Stimulated activated naive CD8-positive, alpha-beta T cell treated with anti-CD3 and anti-CD28 coated beads, Interleukin-15, amount 100 ng/mL, for 72 hours (primary cell): ENCODE measurements at regions not wholly inside any gene's neighbourhood (a gene's known extent, or its start where the extent isn't known, plus 50 kb on each side); places are given as distances from the start of the nearest gene placed in this dataset.

Experiments
- ATAC-seq: fragments of 150-1000 bp; cut with Tn5 transposase; 2 replicates; pipeline ENCODE4 v1.10.0; 2021; ENCODE audit warnings: mild to moderate bottlenecking, moderate library complexity
- DNase-seq, 2 donors: peaks; one replicate each; pipeline ENCODE4 v3.0.0; 2021 to 2022
- H3K27ac Mint-ChIP-seq, 2 donors: one replicate each; pipeline ENCODE4 v1.8.0; 2022; ENCODE audit warnings: mild to moderate bottlenecking in 2 of 2, mixed read lengths in 2 of 2, moderate library complexity in 2 of 2
- H3K27me3 Mint-ChIP-seq: one replicate; pipeline ENCODE4 v1.8.0; 2022; ENCODE audit warnings: mixed read lengths
- H3K4me1 Mint-ChIP-seq: one replicate; pipeline ENCODE4 v1.8.0; 2022; ENCODE audit warnings: mild to moderate bottlenecking, mixed read lengths
- H3K4me3 Mint-ChIP-seq, 2 donors: one replicate each; pipeline ENCODE4 v1.8.0; 2022; ENCODE audit warnings: mild to moderate bottlenecking in 2 of 2, mixed read lengths in 2 of 2, moderate library complexity in 1 of 2
- H3K9me3 Mint-ChIP-seq, 2 donors: one replicate each; pipeline ENCODE4 v1.8.0; 2022; ENCODE audit warnings: mixed read lengths in 2 of 2

DNA sequence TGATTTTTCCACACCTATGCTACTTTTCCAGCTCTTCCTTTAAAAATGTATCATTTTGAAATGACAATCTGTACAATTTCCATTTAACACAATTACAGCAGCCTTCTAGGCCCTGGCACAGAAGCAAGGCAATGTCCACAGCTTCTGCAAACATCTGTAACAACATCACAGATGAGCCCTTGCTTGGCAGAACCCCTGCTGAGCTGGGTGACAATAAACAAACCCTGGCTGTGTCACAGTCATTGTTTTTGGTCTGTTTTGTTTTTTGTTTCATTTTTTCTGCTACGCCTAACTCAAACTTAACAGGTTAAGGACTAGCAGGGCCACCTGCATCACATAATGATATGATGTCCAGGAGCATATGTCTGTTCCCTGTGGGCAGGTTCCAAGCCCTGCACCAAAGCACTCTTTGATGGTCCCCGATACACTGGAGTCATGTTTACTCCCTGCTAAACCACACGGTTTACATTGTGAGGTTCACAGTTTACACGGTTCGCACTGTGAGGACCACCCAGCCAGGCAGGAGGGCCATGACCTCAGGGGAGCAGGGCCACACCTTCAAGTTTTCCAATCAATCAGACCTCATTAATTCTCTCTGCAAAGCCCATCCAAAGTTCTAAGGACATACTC lies 186.8 kb upstream of the CHRNA7 start:
- Mint-ChIP-seq H3K4me3 (no peak overlapping the region), H3K4me1 (no peaks in the 10 kb centered on the region), H3K27ac (no peak overlapping the region), H3K9me3 (no peaks in the 10 kb centered on the region), H3K27me3 (peaks cover 17% of the 10 kb centered on the region)
- no peak for ATAC-seq
- no peak for DNase-seq

DNA sequence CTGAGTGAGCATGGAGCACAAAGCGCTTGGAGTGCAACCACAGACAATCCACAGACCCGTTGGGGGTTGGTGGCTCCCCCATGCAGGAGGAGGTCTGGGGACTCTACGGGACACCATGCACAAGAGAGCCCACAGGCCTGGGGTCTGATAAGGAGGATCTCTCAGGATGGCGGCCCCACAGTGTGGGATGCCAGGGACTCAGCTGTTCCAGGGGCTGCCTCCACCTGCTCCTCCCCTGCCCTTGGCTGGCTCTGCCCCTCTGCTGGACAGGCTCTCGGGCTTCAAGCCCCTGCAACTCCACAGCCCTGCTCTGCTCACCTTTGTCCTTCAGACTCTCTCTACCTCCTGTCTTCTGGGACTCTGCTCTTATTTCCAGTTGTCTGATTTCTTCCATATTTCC lies 184.5 kb upstream of the CHRNA7 start:
- ATAC-seq = no peak
- Mint-ChIP-seq H3K4me1 (no peaks in the 10 kb centered on the region), H3K27ac (peak overlapping the region in 1 of 2 donors; percentile 39), H3K9me3 (peaks cover 1 to 5% of the 10 kb centered on the region in 2 donors), H3K4me3 (no peak overlapping the region), H3K27me3 (peaks cover 21% of the 10 kb centered on the region)
- no peak for DNase-seq

DNA sequence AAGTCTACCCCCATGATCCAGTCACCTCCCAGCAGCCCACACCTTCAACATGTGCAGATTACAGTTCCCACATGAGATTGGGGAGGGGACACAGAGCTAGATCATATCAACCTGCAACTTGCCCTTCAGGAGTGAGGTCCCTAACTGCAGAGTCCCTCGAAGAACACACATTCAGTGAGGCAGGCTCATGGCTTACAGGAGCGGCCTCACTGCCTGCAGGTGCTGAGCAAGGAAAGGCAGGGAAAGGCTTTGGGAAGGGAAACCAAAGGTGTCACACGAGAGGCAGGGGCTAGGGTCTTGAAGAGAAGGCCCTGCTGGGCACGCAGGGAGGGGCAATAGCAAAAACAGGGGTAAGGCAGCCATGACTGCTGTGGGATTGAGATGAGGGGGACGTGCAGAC lies 182.4 kb upstream of the CHRNA7 start:
- Mint-ChIP-seq H3K27ac (no peak overlapping the region), H3K9me3 (peaks cover 7 to 12% of the 10 kb centered on the region in 2 donors), H3K4me1 (no peaks in the 10 kb centered on the region), H3K27me3 (peaks cover 23% of the 10 kb centered on the region), H3K4me3 (no peak overlapping the region)
- no peak for DNase-seq
- no peak for ATAC-seq

DNA sequence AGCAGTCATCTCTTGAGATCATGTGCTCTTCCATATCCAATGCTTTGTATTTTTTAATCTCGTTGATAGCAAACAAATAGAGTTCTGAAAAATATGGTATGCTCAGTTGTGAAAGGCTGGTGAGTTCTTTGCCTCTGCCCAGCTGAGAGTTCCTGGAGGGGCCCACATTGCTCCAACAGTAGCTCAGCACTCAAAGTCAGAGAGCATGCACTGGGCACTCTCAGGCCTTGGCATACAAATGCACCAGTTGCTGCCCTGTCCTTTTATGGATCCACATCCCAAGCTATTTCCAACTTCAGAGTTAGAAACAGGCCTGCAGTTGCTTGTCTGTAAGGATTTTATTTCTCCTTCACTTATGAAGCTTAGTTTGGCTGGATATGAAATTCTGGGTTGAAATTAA lies 181.7 kb upstream of the CHRNA7 start:
- DNase-seq (no peak), ATAC-seq (no peak)
- H3K27me3 Mint-ChIP-seq = peaks cover 29% of the 10 kb centered on the region
- peak overlapping the region in 1 of 2 donors; percentile 29 for H3K27ac Mint-ChIP-seq
- peaks cover 5% of the 10 kb centered on the region for H3K4me1 Mint-ChIP-seq
- H3K4me3 Mint-ChIP-seq = no peak overlapping the region
- H3K9me3 Mint-ChIP-seq = peaks cover 7 to 12% of the 10 kb centered on the region in 2 donors

DNA sequence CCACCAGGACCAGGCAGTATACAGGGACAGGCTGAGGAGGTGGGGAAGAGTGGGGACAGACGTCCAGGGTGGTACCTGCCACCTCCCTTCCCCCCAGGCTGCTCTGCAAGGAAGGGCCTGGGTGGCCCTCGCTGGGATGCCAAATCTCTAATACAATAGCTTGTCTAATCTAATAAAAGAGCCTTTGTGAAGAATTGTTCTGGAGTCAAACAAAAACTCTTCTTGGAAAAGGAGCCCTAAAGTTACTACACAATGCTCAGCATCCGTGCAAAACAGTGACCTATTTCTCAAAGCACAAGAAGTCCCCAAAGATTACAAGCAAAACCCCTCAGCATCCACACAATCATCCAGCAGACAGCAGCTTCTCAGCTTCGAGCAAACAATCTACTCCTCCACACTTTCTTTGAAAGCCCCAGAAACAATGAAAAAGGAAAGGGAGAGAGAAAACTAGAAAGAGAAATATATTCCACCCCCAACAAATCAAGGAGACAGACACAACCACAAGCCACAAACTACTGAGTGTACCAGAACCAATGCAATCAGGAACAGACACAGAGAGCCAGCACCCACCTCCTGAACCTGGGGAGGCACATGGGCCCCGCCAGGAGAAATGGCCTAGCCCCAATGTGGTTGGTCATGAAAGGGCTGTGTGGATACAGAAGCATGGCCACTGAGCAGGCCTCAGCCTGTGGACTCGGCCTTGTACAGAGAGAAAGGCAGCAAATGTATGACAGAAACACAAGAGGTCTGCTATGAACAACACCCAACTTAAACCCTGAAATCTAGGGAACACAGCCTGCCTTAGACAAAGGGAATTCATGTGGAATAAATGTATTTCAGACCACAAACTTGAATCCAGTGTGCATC lies 177.1 kb upstream of the CHRNA7 start:
- Mint-ChIP-seq H3K4me3 (no peak overlapping the region), H3K27ac (no peak overlapping the region), H3K4me1 (peaks cover 5% of the 10 kb centered on the region), H3K9me3 (peaks cover 12 to 20% of the 10 kb centered on the region in 2 donors), H3K27me3 (peaks cover 32% of the 10 kb centered on the region)
- no peak for ATAC-seq
- no peak for DNase-seq

DNA sequence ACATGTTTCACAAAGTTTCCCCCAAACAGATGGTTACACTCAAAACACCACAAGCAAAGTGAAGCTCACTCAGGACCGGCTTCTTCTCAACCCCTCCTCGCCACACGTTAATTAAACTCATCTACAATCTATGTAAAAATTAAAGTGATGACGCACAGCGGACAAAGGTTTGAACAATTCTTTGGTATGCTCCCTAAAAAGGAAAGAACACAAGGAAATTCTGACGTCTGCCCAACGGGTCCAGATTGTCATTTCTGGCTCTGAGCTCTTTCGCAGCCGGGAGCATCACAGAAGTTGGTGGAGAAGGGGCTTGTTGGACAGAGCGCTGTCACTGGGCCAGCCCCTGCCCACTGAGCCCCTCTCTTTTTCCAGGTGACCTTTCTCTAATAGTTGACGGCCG lies 173.7 kb upstream of the CHRNA7 start:
- no peak for ATAC-seq
- peaks cover 5% of the 10 kb centered on the region for H3K4me1 Mint-ChIP-seq
- no peak overlapping the region for H3K4me3 Mint-ChIP-seq

DNA sequence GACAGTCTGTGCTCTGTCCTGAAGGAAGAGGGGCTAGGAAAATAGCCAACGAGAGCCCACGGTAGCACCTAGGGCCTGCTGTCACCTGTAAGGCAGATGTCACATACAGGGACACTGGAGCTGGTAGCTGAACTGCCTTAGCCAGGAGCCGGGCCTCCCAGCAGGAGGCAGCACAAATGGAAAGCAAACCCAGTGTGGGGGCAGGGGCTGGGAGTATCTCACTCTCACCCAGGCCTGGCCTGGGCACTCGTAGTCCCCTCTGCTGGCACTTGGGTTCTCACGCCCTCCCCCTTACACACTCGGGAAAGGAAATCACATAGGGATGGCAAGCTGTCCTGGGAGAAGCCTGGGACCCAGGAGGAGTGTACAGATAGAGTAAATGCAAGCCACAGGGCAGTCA lies 173.1 kb upstream of the CHRNA7 start:
- Mint-ChIP-seq H3K27ac (no peak overlapping the region), H3K4me1 (peaks cover 5% of the 10 kb centered on the region), H3K9me3 (peaks cover 5 to 9% of the 10 kb centered on the region in 2 donors), H3K27me3 (peaks cover 31% of the 10 kb centered on the region), H3K4me3 (no peak overlapping the region)
- DNase-seq = no peak
- no peak for ATAC-seq

More for the DNA sequence above, 173.7 kb upstream of the CHRNA7 start:
- no peak for DNase-seq
- Mint-ChIP-seq H3K27ac (no peak overlapping the region), H3K27me3 (peaks cover 31% of the 10 kb centered on the region), H3K9me3 (peaks cover 5 to 9% of the 10 kb centered on the region in 2 donors)

DNA sequence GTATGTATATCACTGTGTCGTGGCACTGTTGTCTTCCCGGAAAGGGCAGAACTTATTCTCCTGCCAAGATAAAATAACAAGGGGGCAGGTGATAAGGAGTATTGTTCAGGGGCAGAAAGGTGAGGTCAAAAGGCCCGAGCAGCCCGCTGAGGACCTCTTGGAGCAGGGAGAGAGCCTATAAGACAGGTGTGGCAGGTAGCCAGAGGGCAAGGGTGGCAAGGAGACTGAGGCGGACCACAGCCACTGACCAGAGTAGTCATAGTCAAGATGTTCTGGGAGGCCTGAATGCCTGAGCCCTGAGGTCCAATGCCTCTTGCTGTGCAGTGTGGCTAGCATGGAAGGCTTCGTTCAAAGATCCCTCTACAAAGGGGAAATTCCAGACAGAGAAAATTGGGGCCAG lies 172.3 kb upstream of the CHRNA7 start:
- H3K4me1 Mint-ChIP-seq = peaks cover 4% of the 10 kb centered on the region
- ATAC-seq = no peak
- H3K4me3 Mint-ChIP-seq = no peak overlapping the region
- peaks cover 29% of the 10 kb centered on the region for H3K27me3 Mint-ChIP-seq
- DNase-seq = no peak
- peaks cover 5 to 9% of the 10 kb centered on the region in 2 donors for H3K9me3 Mint-ChIP-seq
- peak overlapping the region in 1 of 2 donors; percentile 69 for H3K27ac Mint-ChIP-seq

DNA sequence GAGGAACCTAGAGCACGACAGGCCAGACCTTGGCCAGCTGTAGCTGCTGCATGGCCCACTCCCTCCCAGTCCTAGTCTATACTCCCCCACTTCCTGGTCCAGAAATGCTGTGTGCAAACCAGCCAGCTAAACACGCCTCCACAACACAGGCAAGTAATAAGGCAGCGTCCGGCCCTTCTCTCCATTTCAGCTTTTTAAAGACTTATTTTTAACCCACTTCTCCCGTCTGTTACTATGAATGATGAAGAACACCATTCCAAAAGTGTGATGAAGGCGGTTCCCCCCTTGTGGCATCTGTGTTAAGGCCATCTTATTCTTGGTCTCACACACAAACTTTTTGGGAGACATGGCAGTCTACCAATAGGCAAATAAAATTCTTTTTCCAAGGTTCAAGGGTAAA lies 164.1 kb upstream of the CHRNA7 start:
- peaks cover 19% of the 10 kb centered on the region for H3K27me3 Mint-ChIP-seq
- no peak overlapping the region for H3K27ac Mint-ChIP-seq
- H3K9me3 Mint-ChIP-seq = no peaks in the 10 kb centered on the region
- H3K4me3 Mint-ChIP-seq = no peak overlapping the region
- H3K4me1 Mint-ChIP-seq = peaks cover 11% of the 10 kb centered on the region
- ATAC-seq (no peak), DNase-seq (no peak)

DNA sequence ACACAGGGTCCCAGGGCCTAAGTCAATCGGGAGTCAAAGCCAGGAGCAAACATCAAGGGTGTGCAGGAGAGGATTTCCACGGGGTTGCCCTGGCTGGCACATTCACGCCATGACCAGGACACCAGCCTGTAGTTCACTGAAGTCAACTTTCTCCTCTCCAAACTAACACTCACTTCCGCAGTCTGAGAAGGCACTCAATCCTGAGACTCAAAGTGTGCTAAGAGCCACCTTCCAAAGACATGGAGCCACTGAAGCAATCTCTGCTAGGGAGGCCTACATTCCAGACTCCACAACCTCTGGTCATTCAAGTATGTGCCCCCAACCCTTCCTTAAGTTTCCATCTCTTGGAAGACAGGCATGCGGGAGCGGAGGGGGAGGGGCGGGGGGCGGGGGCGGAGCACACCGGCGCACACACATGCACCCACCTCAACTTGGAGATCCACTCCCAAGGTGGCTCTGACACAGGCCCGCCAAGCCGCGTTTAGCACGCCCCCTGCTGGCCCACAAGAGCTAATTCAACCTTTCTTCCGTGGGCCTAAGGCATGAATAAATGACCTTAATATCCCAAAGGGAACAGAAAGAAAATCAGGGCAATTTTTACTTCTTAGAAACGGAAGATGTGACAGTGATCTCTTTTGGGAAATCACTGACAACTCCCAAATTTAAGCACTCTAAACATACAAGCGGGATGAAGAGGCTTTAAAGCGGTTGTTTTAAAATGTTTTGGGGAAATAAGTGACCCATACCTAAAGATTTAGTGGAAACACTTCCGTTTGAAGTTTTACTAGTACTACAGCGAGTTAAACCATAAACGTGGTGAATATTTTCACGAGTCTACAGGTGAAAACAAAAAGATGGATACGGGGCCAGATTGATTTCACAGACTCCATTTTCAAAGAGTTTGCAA lies 162.5 kb upstream of the CHRNA7 start:
- H3K27ac Mint-ChIP-seq = no peak overlapping the region
- peaks cover 12% of the 10 kb centered on the region for H3K4me1 Mint-ChIP-seq
- H3K9me3 Mint-ChIP-seq = no peaks in the 10 kb centered on the region
- peak; percentile 49 to 52 for DNase-seq
- peaks cover 19% of the 10 kb centered on the region for H3K27me3 Mint-ChIP-seq
- ATAC-seq = peak; percentile 41
- H3K4me3 Mint-ChIP-seq = peak overlapping the region in 1 of 2 donors; percentile 31

DNA sequence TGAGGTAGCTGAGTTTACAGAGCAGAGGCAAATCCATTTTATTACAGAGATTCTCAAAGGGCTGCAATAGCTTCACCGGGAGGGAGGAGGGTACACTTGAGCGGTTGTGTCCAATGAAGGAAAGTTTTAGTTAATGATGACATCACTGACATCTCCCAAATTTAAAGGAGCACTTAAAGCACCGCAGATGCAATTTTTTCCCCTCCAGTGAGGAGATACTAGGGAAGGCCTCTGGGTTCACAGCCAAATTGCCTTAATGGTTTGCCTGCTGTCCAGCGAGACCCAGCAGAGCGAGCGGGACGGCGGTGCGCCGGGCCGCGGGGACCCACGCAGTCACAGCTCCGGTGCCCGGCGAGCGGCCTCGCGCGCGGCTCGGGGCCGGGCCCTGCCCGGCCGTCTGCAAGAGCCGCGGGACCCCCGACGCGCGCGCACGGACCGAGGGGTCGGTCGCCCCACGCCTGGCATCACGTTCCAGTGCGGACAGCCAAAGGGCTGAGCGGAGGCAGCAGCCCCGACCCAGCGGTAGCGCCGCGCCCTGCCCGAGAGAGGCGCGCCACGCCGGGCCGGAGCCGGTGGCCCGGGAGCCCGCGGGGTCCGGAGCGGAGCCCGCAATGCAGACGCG lies 160.5 kb upstream of the CHRNA7 start:
- Mint-ChIP-seq H3K27ac (no peak overlapping the region), H3K4me1 (peaks cover 12% of the 10 kb centered on the region), H3K9me3 (no peaks in the 10 kb centered on the region), H3K4me3 (peak overlapping the region; percentile 61 to 79), H3K27me3 (peaks cover 19% of the 10 kb centered on the region)
- DNase-seq (peak in 1 of 2 donors; percentile 10), ATAC-seq (peak; percentile 23)

DNA sequence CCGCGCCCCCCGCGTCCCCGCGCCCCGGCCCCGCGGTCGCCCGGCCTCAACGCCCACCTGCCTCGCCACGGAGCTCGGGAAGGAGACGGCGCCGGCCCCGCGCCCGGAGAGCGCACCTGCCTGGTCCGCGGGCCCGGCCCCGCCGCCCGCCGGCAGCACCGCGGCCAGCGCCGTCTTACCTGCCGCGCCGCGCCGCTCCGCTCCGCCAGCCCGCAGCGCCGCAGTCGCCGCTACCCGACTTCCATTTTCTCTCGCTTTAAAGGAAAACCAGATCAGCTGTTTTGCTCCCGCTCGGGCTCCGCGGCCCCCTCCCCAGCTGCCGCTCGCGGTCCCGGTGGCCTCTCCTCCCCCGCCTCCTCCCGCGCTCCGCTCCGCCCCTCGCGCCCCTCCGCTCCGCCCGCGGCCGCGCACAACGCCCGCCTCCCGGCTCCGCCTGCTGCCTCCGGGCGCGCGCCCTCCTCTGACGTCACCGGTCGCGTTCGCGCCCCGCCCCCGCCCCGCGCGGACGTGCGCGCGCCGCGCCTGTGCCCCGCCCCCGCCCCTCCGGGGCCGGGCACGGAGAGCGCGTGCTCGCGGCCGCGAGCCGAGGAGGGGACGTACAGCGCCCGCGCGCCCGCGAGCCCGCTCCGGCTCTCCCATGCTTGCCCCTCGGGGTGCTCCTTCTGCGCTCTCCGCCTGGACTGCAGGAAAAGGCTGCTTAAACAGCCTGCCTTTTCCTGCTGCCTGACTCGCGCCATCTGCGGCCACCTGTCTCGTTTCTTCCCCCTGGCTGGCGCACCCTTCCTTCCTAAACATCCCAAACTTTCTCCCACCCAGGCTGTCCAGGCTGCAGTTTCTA lies 159.8 kb upstream of the CHRNA7 start, which contains the start of gene OTUD7A:
TSS of gene OTUD7A (minus strand) at position 346 of the 838 bp plus-strand sequence.
- ATAC-seq (peak; percentile 92), DNase-seq (peak; percentile 80 to 88)
- no peaks in the 10 kb centered on the region for H3K9me3 Mint-ChIP-seq
- peaks cover 22% of the 10 kb centered on the region for H3K27me3 Mint-ChIP-seq
- H3K27ac Mint-ChIP-seq = peak within 1 kb of the TSS in 1 of 2 donors; percentile 47
- peaks cover 12% of the 10 kb centered on the region for H3K4me1 Mint-ChIP-seq
- H3K4me3 Mint-ChIP-seq = peak within 1 kb of the TSS; percentile 75 to 85

DNA sequence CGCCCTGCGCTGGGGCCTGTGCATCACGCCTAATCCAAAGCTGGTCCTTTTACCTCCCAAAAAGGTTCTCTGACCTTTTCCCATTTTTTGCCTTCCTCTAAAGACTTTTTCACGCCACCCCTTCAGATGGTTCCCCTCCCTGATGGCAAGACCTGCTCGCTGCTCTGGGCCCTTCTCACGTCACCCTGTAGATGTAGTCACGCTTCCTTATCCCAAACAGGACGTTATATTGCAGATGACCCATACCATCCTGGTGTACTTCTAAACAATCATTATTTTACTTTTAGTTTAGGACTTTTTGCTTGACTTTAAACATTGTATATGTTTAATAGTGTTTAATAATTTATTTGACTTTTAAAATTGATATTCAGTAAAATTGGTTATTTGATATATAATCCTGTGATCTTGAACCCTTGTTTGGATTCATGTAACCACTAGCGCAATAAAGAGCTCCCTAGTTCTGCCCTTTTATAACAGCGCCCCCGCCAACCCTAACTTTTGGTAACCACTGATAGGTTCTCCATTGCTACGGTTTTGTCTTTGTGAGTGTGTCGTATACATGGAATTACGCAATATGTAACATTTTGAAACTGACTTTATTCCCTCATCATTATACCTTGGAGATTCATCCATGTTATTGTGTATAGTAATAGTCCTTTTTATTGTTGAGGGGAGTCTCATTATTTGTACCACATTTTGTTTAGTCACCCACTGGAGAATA lies 159.0 kb upstream of the CHRNA7 start:
- Mint-ChIP-seq H3K27me3 (peaks cover 28% of the 10 kb centered on the region), H3K4me1 (peaks cover 12% of the 10 kb centered on the region), H3K27ac (peak overlapping the region in 1 of 2 donors; percentile 47), H3K4me3 (peak overlapping the region; percentile 75 to 85), H3K9me3 (no peaks in the 10 kb centered on the region)
- peak in 1 of 2 donors; percentile 10 for DNase-seq
- ATAC-seq = peak; percentile 5

DNA sequence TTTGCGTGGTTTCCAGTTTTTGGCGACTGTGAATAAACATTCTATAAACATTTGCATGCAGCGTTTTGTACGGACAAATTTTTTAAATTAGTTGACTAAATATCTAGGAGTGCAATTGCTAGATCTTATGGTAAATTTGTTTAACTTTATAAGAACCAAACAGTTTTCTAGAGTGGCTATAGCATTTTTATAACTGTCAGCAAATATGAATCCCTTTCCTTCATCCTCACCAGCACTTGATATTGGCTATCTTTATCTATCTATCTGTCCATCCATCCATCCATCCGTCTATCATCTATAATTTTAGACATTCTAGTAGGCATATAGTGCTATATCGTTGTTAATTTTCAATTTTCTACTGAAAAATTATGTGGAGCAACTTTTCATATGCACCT lies 158.4 kb upstream of the CHRNA7 start:
- H3K27me3 Mint-ChIP-seq = peaks cover 33% of the 10 kb centered on the region
- peaks cover 12% of the 10 kb centered on the region for H3K4me1 Mint-ChIP-seq
- no peak overlapping the region for H3K27ac Mint-ChIP-seq
- no peaks in the 10 kb centered on the region for H3K9me3 Mint-ChIP-seq
- DNase-seq (no peak), ATAC-seq (no peak)
- no peak overlapping the region for H3K4me3 Mint-ChIP-seq
